Activated B cell treated with CpG ODN at 0.5 μM for 24 hours (primary cell): ENCODE measurements at regions not wholly inside any gene's neighbourhood (a gene's known extent, or its start where the extent isn't known, plus 50 kb on each side); places are given as distances from the start of the nearest gene placed in this dataset.

Experiments
- ATAC-seq: fragments of 200-7000 bp; cut with Tn5 transposase; one replicate; pipeline ENCODE4 v1.10.0; 2021; ENCODE audit warnings: low read depth, mild to moderate bottlenecking, moderate library complexity
- CTCF ChIA-PET: fragments of 350-600 bp; sonication (Branson Sonifier 250); formaldehyde crosslinking; loops from one replicate; lab custom pipeline; 2021; ENCODE audit warnings: antibody characterized with exemption; lab: Charles Lee
- POLR2A ChIA-PET: fragments of 350-600 bp; sonication (Branson Sonifier 250); formaldehyde crosslinking; loops from one replicate; lab custom pipeline; 2021; ENCODE audit warnings: antibody characterized with exemption; lab: Charles Lee
- DNase-seq: peaks from one replicate; pipeline ENCODE4 v3.0.0; 2022
- H3K27ac Mint-ChIP-seq: one replicate; pipeline ENCODE4 v1.8.0; 2020; ENCODE audit warnings: mixed read lengths
- H3K27me3 Mint-ChIP-seq: one replicate; pipeline ENCODE4 v1.8.0; 2021; ENCODE audit warnings: mixed read lengths
- H3K36me3 Mint-ChIP-seq: one replicate; pipeline ENCODE4 v1.8.0; 2021; ENCODE audit warnings: low read depth, mixed read lengths
- H3K4me1 Mint-ChIP-seq: one replicate; pipeline ENCODE4 v1.8.0; 2021; ENCODE audit warnings: mixed read lengths
- H3K4me3 Mint-ChIP-seq: one replicate; pipeline ENCODE4 v1.8.0; 2020; ENCODE audit warnings: mild to moderate bottlenecking, mixed read lengths
- H3K9me3 Mint-ChIP-seq: one replicate; pipeline ENCODE4 v1.8.0; 2020; ENCODE audit warnings: mixed read lengths
- intact Hi-C: fragments of 100-400 bp; cut with micrococcal nuclease; formaldehyde crosslinking; loops from one replicate; pipeline ENCODE4 v1.15.1; 2024
- TF ChIP-seq, protein P1 (sequence below): fragments of 200-600 bp; IDR thresholded peaks from one replicate; pipeline ENCODE4 v1.8.0; 2022; ENCODE audit warnings: antibody characterized with exemption, mild to moderate bottlenecking

DNA sequence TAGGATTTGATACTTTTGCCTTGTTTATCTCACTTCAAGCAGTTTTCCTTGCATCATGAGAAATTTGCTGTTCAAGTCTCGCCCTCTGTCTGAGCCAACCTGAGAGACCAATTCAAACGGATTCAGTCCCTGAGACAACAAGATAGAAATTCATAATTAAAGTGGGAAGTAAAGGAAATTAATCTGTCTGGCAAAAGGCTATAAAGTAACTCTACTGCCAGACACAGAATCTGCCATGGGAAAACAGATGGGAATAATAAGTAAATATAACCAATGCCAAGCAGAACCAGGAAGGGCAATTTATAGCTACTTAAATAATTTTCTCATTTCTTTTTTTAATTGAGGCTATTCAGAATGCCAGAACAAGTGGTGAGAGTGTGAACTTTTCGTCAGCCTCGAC lies 239.6 kb downstream of the TFAP2C start:
- no peak for ATAC-seq

DNA sequence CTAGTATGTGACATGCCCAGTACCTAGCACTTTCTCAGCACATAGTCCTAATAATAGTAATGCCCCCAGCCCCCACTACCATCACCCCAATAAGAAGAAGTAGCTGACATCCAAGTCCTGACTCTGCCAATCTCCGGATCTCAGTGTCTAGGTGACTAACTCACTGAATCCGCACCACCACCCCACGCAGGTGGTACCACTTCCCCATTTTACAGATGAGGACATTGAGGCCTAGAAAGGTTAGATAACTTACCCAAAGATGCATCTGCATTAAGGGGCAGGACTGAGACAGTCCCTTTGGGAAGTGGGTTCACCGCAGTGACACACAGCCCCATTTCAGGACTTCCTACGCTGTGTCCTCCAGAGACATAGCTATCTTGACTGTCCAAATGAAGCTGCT lies 241.2 kb downstream of the TFAP2C start:
- Mint-ChIP-seq H3K9me3 (peaks cover 4% of the 10 kb centered on the region), H3K27me3 (no peaks in the 10 kb centered on the region), H3K27ac (no peak overlapping the region), H3K36me3 (no peaks in the 10 kb centered on the region), H3K4me3 (no peak overlapping the region), H3K4me1 (no peaks in the 10 kb centered on the region)
- intact Hi-C loops, result no loop called here
- POLR2A ChIA-PET, result no interaction called here
- DNase-seq, result no peak
- TF ChIP-seq, protein P1, sequence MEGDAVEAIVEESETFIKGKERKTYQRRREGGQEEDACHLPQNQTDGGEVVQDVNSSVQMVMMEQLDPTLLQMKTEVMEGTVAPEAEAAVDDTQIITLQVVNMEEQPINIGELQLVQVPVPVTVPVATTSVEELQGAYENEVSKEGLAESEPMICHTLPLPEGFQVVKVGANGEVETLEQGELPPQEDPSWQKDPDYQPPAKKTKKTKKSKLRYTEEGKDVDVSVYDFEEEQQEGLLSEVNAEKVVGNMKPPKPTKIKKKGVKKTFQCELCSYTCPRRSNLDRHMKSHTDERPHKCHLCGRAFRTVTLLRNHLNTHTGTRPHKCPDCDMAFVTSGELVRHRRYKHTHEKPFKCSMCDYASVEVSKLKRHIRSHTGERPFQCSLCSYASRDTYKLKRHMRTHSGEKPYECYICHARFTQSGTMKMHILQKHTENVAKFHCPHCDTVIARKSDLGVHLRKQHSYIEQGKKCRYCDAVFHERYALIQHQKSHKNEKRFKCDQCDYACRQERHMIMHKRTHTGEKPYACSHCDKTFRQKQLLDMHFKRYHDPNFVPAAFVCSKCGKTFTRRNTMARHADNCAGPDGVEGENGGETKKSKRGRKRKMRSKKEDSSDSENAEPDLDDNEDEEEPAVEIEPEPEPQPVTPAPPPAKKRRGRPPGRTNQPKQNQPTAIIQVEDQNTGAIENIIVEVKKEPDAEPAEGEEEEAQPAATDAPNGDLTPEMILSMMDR, result no peak
- CTCF ChIA-PET, result no interaction called here
- ATAC-seq, result no peak

More for the DNA sequence above, 239.6 kb downstream of the TFAP2C start:
- POLR2A ChIA-PET, result no interaction called here
- no peak overlapping the region for H3K27ac Mint-ChIP-seq
- TF ChIP-seq, protein P1, result no peak
- H3K4me3 Mint-ChIP-seq, result no peak overlapping the region
- no peaks in the 10 kb centered on the region for H3K4me1 Mint-ChIP-seq
- peaks cover 3% of the 10 kb centered on the region for H3K27me3 Mint-ChIP-seq
- CTCF ChIA-PET, result no interaction called here
- no peaks in the 10 kb centered on the region for H3K36me3 Mint-ChIP-seq
- intact Hi-C loops, result no loop called here
- peaks cover 4% of the 10 kb centered on the region for H3K9me3 Mint-ChIP-seq
- no peak for DNase-seq

DNA sequence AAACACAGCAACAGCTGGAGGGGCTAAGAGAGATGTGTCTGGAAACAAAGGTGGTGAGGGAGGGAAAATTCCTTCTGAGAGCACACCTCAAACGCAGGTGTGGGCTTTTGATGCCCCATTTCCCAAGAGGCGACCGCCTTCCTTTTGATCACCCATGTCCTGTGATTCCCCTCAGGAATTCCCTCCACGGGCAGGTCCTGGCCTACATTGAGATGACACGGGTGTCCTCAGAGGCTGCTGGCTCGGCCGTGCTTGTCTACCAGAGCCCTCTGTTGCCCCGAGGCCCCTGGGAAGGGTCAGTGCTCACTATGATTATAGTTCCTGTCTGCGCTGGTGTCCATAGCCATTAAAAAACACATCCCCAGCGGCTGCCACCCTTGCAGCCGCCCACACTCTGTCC lies 242.6 kb downstream of the TFAP2C start:
- Mint-ChIP-seq H3K4me1 (no peaks in the 10 kb centered on the region), H3K36me3 (no peaks in the 10 kb centered on the region), H3K27ac (no peak overlapping the region), H3K9me3 (peaks cover 4% of the 10 kb centered on the region), H3K27me3 (no peaks in the 10 kb centered on the region), H3K4me3 (no peak overlapping the region)
- ChIA-PET CTCF (no interaction called here), POLR2A (no interaction called here)
- intact Hi-C loops, result no loop called here
- DNase-seq, result no peak
- TF ChIP-seq, protein P1, result no peak
- ATAC-seq, result no peak

DNA sequence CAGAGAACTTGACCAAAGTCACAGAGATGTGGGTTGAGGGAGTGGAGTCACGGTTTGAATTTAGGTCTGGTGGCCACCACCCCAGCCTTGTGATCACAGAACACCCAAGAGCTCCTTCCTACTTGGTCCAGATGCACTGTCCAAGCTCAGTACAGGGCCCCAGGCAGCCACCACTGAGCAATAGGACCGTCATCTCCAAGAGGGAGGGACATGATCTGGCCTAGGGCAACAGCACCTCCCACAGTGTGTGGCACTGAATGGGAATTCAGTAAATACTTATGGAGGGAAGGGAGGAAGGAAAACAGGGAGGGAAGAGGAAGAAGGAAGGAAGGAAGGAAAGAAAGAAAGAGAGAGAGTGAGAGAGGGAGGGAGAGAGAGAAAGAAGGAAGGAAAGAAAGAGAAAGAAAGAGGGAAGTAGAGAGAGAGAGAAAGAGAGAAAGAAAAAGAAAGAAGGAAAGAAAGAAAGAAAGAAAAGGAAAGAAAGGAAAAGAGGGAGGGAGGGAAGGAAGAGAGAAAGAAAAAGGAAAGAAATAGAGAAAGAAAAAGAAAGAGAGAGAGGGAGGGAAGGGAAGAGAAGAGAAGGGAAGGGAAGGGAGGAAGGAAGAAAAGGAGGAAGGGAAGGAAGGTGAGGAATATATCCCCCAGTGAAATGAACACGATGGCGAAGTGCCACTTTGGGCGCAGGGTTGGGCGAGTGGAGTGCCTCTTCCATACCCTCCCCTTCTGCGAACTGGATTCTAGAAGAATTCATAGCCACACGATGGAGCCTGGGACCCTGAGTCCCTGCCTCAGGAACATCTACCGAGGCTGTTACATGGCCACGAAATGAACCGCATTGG lies 243.7 kb downstream of the TFAP2C start:
- H3K27ac Mint-ChIP-seq, result no peak overlapping the region
- no peak for DNase-seq
- TF ChIP-seq, protein P1, result no peak
- ChIA-PET POLR2A (no interaction called here), CTCF (no interaction called here)
- H3K36me3 Mint-ChIP-seq, result no peaks in the 10 kb centered on the region
- no peak overlapping the region for H3K4me3 Mint-ChIP-seq
- H3K9me3 Mint-ChIP-seq, result peaks cover 4% of the 10 kb centered on the region
- no peaks in the 10 kb centered on the region for H3K4me1 Mint-ChIP-seq
- ATAC-seq, result no peak
- H3K27me3 Mint-ChIP-seq, result no peaks in the 10 kb centered on the region
- intact Hi-C loops, result no loop called here

DNA sequence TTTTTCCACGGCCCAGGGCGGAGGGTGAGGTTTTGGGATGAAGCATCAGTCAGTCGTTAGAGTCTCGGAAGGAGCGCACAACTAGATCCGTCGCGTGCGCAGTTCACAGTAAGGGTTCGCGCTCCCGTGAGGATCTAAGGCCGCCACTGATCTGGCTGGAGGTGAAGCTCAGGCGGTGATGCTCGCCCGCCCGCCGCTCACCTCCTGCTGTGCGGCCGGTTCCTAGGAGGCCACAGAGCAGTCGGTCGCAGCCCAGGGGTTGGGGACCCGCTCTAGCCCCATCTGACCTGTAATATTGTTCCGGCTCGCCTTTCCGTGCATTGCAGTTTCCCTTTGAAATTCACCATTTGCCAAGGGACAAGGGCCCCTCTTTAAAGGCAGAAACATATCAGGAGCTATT lies 244.7 kb downstream of the TFAP2C start:
- DNase-seq (no peak), ATAC-seq (no peak)
- H3K4me1 Mint-ChIP-seq, result no peaks in the 10 kb centered on the region
- ChIA-PET POLR2A (no interaction called here), CTCF (no interaction called here)
- H3K9me3 Mint-ChIP-seq, result no peaks in the 10 kb centered on the region
- no peak overlapping the region for H3K27ac Mint-ChIP-seq
- no peaks in the 10 kb centered on the region for H3K27me3 Mint-ChIP-seq
- no peaks in the 10 kb centered on the region for H3K36me3 Mint-ChIP-seq
- H3K4me3 Mint-ChIP-seq, result no peak overlapping the region
- TF ChIP-seq, protein P1, result no peak
- intact Hi-C loops, result no loop called here
